Endothelial cell of umbilical vein (primary cell): ENCODE measurements at regions not wholly inside any gene's neighbourhood (a gene's known extent, or its start where the extent isn't known, plus 50 kb on each side); places are given as distances from the start of the nearest gene placed in this dataset.

ENCODE experiments used
- BruUV-seq: library from RNA; stranded (reverse); fragments of 400-500 nt; replicated peaks from 2 replicates; lab custom pipeline; 2021; lab: Mats Ljungman, UMichigan
- CTCF ChIA-PET: fragments of 300-600, 350-600 bp; sonication (Branson Sonifier 250); formaldehyde crosslinking; loops from one replicate; lab custom pipeline; 2021; ENCODE audit warnings: antibody characterized with exemption, inconsistent platforms; lab: Charles Lee
- POLR2A ChIA-PET: fragments of 300-600, 350-600 bp; sonication (Branson Sonifier 250); formaldehyde crosslinking; loops from one replicate; lab custom pipeline; 2021; ENCODE audit warnings: antibody characterized with exemption, inconsistent platforms; lab: Charles Lee
- DNase-seq: peaks from one replicate; pipeline ENCODE4 v3.0.0-alpha.2; 2011; ENCODE audit warnings: low read depth, low spot score
- FAIRE-seq: peaks from 2 replicates; lab custom pipeline; 2011; peaks lifted over from hg19 to GRCh38; lab: Jason Lieb, UNC
- H2AFZ ChIP-seq: 2 replicates; pipeline ENCODE4 v1.6.0; 2012; ENCODE audit warnings: low read depth, low read length, control low read depth, inconsistent platforms
- H3K27ac ChIP-seq: 2 replicates; pipeline ENCODE4 v1.5.1; 2011; ENCODE audit warnings: low read depth, mild to moderate bottlenecking, control low read depth, low read length, moderate library complexity; ENCODE audit not compliant: insufficient read depth
- H3K27me3 ChIP-seq, 2 experiments: 2 replicates each; pipeline versions ENCODE4 v1.6.0 to v1.6.1; 2011; ENCODE audit warnings: low read length in 2 of 2, mixed read lengths in 1 of 2; ENCODE audit not compliant: control insufficient read depth in 2 of 2, insufficient read depth in 2 of 2
- H3K36me3 ChIP-seq, 2 experiments: 2 replicates in 1 of 2; 3 replicates in 1 of 2; pipeline ENCODE4 v1.5.1; 2011; ENCODE audit warnings: low read length in 2 of 2, mild to moderate bottlenecking in 1 of 2, moderate library complexity in 1 of 2; ENCODE audit not compliant: control insufficient read depth in 2 of 2, insufficient read depth in 2 of 2; ENCODE audit errors: extremely low read depth in 1 of 2
- H3K4me1 ChIP-seq: 3 replicates; pipeline ENCODE4 v1.5.1; 2011; ENCODE audit warnings: mild to moderate bottlenecking, low read length; ENCODE audit not compliant: control insufficient read depth, insufficient read depth; ENCODE audit errors: extremely low read depth
- H3K4me2 ChIP-seq: 2 replicates; pipeline ENCODE4 v1.6.1; 2011; ENCODE audit warnings: low read length, control low read depth, mixed read lengths; ENCODE audit not compliant: insufficient read depth
- H3K4me3 ChIP-seq, 3 experiments: fragments of 200-600 bp in 1 of 3; sonication (generic), shearing (Covaris generic) in 1 of 3; replicated peaks in 1 of 3; 2 replicates each; pipeline ENCODE4 v1.5.1; 2011 to 2016; ENCODE audit warnings: control low read depth in 3 of 3, low read length in 3 of 3, mild to moderate bottlenecking in 2 of 3, inconsistent platforms in 1 of 3, low read depth in 1 of 3, moderate library complexity in 1 of 3; ENCODE audit not compliant: insufficient read depth in 1 of 3
- H3K79me2 ChIP-seq: 2 replicates; pipeline ENCODE4 v1.6.0; 2012; ENCODE audit warnings: low read length, inconsistent platforms; ENCODE audit not compliant: control insufficient read depth, insufficient read depth
- H3K9ac ChIP-seq: replicated peaks from 2 replicates; pipeline ENCODE3; 2011; ENCODE audit warnings: low read length, control low read depth; ENCODE audit not compliant: insufficient read depth; ENCODE audit errors: extremely low read depth
- H3K9me1 ChIP-seq: replicated peaks from 3 replicates; pipeline ENCODE4 v1.6.0; 2011; ENCODE audit warnings: mild to moderate bottlenecking, low read length; ENCODE audit not compliant: control insufficient read depth, insufficient read depth; ENCODE audit errors: extremely low read depth
- H3K9me3 ChIP-seq: replicated peaks from 2 replicates; pipeline ENCODE4 v1.5.1; 2012; ENCODE audit warnings: low read length, inconsistent platforms; ENCODE audit not compliant: control insufficient read depth, insufficient read depth
- H4K20me1 ChIP-seq: replicated peaks from 2 replicates; pipeline ENCODE3; 2011; ENCODE audit warnings: mild to moderate bottlenecking, low read length; ENCODE audit not compliant: control insufficient read depth, insufficient read depth; ENCODE audit errors: extremely low read depth
- CTCF ChIP-seq, 2 donors: IDR thresholded peaks; 1 replicate in 1 of 2; 2 replicates in 1 of 2; pipeline ENCODE4 v1.5.1; 2011; ENCODE audit warnings: low read length in 2 of 2, mild to moderate bottlenecking in 2 of 2, moderate library complexity in 2 of 2, control low read depth in 1 of 2, inconsistent platforms in 1 of 2, low read depth in 1 of 2; ENCODE audit not compliant: insufficient read depth in 1 of 2; ENCODE audit errors: extremely low read depth in 1 of 2
- EZH2 ChIP-seq: IDR thresholded peaks from 2 replicates; pipeline ENCODE4 v1.6.1; 2012; ENCODE audit warnings: borderline replicate concordance, low read depth, mild to moderate bottlenecking, moderate library complexity, low read length, inconsistent platforms; ENCODE audit not compliant: severe bottlenecking
- FOS ChIP-seq: IDR thresholded peaks from 2 replicates; pipeline ENCODE4 v1.6.1; 2011; ENCODE audit warnings: mild to moderate bottlenecking, low read length, moderate library complexity, borderline replicate concordance; ENCODE audit not compliant: insufficient read depth
- GATA2 ChIP-seq: IDR thresholded peaks from 2 replicates; pipeline ENCODE4 v1.7.0; 2011; ENCODE audit warnings: low read depth, mild to moderate bottlenecking, moderate library complexity, mixed read lengths, low read length; ENCODE audit not compliant: insufficient read length, insufficient read depth
- JUN ChIP-seq: IDR thresholded peaks from 2 replicates; pipeline ENCODE4 v1.6.1; 2011; ENCODE audit warnings: borderline replicate concordance, low read depth; ENCODE audit not compliant: insufficient read length, insufficient read depth
- MYC ChIP-seq: IDR thresholded peaks from one replicate; pipeline ENCODE4 v1.6.1; 2011; ENCODE audit warnings: mild to moderate bottlenecking, low read depth, low read length
- POLR2A ChIP-seq: IDR thresholded peaks from 2 replicates; pipeline ENCODE4 v1.6.1; 2012; ENCODE audit warnings: low read depth, mild to moderate bottlenecking, control low read depth, low read length
- POLR2AphosphoS5 ChIP-seq: IDR thresholded peaks from 2 replicates; pipeline ENCODE4 v1.6.1; 2012; ENCODE audit warnings: low read depth, mild to moderate bottlenecking, control low read depth, low read length, moderate library complexity; ENCODE audit not compliant: insufficient read depth
- dilution Hi-C: fragments of 300-500 bp; cut with MboI; formaldehyde crosslinking; loops from one replicate; pipeline ENCODE4 v1.15.0; 2019; ENCODE audit warnings: low sequenced_read_pairs; ENCODE audit not compliant: extremely low pct_ligation_motif_present
- intact Hi-C: fragments of 100-400 bp; cut with micrococcal nuclease; formaldehyde crosslinking; loops from one replicate; pipeline ENCODE4 v1.10.0; 2022
- TF ChIP-seq, protein P1 (sequence below): IDR thresholded peaks from 2 replicates; pipeline ENCODE4 v1.6.1; 2011; ENCODE audit not compliant: insufficient read depth, insufficient read length

DNA sequence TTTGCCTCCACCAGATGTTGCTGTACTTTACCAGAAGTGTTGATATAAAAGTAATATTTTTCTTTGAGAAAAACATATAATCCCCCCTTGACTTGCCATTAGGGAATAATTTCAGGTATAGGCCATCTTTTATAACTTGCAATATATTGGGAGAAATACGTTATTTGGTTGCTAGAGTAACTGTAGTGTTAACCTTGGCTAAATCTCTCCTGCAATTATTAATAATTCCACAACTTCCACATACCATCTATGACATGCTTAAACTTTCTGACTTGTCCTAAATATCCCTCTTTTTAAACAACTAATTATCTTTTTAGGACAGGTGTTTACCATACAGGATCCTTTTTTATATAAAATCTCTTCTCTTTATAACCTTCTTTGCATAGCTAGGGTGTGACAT, 1048.2 kb downstream of the SLC16A7 start:
- H3K79me2 ChIP-seq, result no peaks in the 10 kb centered on the region
- H4K20me1 ChIP-seq, result no peaks in the 10 kb centered on the region
- H3K27me3 ChIP-seq, result no peaks in the 10 kb centered on the region
- no peak overlapping the region for H3K9ac ChIP-seq
- dilution Hi-C loops, result no loop called here
- H3K9me3 ChIP-seq, result no peaks in the 10 kb centered on the region
- no peaks in the 10 kb centered on the region for H3K9me1 ChIP-seq
- intact Hi-C loops, result no loop called here
- CTCF ChIA-PET, result no interaction called here
- BruUV-seq, result no TSS peak
- no peak overlapping the region for H3K4me3 ChIP-seq
- no peaks in the 10 kb centered on the region for H3K4me1 ChIP-seq
- no peak for DNase-seq
- H3K4me2 ChIP-seq, result no peak overlapping the region
- H2AFZ ChIP-seq, result no peak overlapping the region
- POLR2A ChIA-PET, result no interaction called here
- no peak overlapping the region for H3K27ac ChIP-seq
- H3K36me3 ChIP-seq, result no peaks in the 10 kb centered on the region
- FAIRE-seq, result no peak
- TF ChIP-seq POLR2A, result no peak
- TF ChIP-seq, protein P1, sequence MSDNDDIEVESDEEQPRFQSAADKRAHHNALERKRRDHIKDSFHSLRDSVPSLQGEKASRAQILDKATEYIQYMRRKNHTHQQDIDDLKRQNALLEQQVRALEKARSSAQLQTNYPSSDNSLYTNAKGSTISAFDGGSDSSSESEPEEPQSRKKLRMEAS, result no peak
- TF ChIP-seq FOS, result no peak
- no peak for TF ChIP-seq GATA2
- TF ChIP-seq CTCF (IDR thresholded peaks at IDR 0.05; ENCODE audit: extremely low read depth in 1 of 2, insufficient read depth in 1 of 2, low read depth in 1 of 2, low read length in 2 of 2), result no peak
- no peak for TF ChIP-seq JUN
- no peak for TF ChIP-seq MYC
- TF ChIP-seq EZH2, result no peak
- no peak for TF ChIP-seq POLR2AphosphoS5
